GM19043 (cell line): ENCODE measurements at regions not wholly inside any gene's neighbourhood (a gene's known extent, or its start where the extent isn't known, plus 50 kb on each side); places are given as distances from the start of the nearest gene placed in this dataset.
"Not testable (repeated sequence)": the region's sequence is repeated elsewhere in the genome, so short reads cannot be mapped to it uniquely, and the experiment has no call there.

Source experiments
- ATAC-seq: cut with Tn5 transposase; IDR thresholded peaks from one replicate; pipeline ENCODE4 v1.9.1; 2021; ENCODE audit warnings: low read depth; ENCODE audit not compliant: unreplicated experiment

DNA sequence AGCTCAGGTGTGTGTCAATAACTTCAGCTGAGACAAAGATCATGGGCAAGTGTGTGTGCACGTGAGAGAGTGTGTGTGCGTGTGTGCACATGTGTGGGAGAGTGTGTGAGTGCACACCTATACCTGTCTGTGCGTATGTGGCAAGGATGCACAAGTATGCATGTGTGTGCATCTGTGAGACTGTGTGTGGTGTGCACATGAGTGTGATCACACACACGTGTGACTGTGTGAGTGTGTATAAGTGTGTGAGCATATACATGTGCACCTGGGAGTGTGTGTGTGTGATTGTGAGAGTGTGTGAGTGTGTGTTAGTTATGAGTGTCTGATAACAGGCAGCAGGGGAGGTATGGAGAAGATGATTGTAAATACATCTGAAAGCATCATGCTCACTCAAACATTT, 657.3 kb upstream of the PFKP start:
- no peak for ATAC-seq

GRCh38 chr10:2401459-2401858, 664.1 kb upstream of the ADARB2 start:
- ATAC-seq: no peak

DNA sequence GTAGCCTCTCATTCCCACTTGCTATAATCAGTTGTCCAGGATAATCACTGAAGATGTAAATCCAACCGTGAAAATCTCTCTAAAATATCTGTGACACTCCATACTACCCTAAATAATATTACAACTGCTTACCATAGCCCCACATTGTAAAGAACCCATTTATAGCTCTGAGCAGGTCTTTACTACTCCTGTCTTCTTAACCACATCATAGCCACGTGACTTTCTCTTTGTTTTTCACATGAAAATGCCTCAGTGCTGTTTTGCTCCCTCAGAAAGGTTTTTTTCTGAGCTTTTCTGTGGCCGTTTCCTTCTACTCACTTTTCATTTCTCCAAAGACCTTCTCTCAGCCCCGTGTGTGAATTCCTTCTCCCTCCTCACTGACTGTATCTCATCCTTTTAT, 662.2 kb upstream of the ADARB2 start:
- ATAC-seq: no peak

DNA sequence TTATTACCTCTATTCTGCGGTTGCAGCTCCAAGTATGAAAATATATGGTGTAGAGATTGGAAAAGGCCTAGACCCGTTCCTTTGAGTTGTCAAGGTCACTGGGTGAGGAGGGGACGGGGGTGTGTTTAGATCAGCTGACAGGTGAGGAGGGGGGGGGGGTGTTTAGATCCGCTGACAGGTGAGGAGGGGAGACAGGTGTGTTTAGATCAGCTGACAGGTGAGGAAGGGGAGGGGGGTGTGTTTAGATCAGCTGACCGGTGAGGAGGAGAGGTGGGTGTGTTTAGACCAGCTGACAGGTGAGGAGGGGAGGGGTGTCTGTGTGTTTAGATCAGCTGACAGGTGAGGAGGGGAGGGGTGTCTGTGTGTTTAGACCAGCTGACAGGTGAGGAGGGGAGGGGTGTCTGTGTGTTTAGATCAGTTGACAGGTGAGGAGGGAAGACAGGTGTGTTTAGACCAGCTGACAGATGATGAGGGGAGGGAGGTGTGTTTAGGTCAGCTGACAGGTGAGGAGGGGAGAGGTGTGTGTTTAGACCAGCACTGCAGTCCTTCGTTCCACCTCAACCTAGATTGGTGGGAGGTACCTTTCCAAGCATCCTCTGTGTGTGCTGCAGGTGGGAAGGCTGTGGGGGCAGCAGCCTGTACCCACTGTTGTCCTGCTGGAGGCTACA, 655.0 kb upstream of the ADARB2 start:
- ATAC-seq: no peak

DNA sequence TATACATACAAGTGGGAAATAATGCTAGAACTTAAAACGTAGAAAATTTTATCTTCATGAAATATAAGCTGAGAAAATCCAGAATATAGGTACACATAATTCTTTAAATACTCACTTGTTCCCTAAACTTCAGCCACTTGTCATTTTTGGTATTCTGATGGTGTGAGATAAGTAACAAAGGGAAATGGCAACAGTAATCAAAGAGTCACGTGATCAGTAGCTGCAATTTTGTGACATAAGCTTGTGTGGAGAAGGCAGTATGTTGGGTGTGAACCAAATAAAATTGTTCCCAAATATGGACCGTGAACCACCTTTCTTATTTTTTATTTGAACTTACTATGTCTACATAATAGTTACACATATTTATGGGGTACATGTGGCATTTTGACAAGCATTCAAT, 650.3 kb upstream of the ADARB2 start:
- ATAC-seq: no peak

DNA sequence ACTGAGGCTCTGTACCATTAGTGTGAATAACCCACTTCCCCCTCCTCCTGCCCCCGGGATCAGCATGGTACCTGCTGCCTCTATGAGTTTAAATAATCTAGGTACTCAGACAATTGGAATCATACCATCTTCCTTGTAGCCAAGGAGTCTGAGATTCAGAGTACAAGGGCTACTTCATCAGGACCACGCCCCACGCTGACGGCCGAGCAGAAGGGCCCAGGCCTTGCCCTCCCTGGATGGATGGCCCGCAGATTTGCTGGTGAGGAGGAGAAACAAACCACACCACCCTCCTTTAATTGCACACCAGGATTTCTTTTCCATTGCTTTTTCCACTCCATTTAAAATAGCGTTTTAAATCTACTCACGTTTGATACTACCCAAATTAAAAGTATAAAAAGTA, 649.9 kb upstream of the ADARB2 start:
- no peak for ATAC-seq

- no peak for ATAC-seq
Observed at GRCh38 chr10:2380218-2380617, 642.9 kb upstream of the ADARB2 start.

- ATAC-seq: no peak
Observed at GRCh38 chr10:2367083-2367482, 629.8 kb upstream of the ADARB2 start.

- ATAC-seq: no peak
Observed at GRCh38 chr10:2366264-2366931, 629.1 kb upstream of the ADARB2 start.

- ATAC-seq: no peak
Observed at GRCh38 chr10:2362331-2362730, 625.0 kb upstream of the ADARB2 start.

DNA sequence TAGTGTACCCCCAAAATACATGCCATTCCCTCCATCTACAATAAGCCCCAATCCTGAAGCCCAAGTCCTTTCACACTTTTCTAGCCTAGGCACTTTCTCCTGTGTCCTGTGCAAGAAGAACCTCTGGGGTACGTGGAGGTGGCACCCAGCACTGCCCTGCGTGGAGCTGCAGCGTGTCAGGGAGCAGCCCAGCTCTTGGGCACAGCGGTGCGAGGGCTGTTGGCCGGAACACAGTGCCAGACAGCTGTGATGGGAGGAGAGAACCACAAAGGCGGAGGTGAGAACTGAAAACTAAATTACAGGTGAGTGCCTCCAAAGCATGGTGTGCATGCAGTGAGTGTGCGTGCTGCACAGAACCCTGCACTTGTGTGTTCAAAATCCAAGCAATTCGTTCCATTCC, 621.3 kb upstream of the ADARB2 start:
- no peak for ATAC-seq

- no peak for ATAC-seq
Observed at GRCh38 chr10:2356670-2357069, 619.3 kb upstream of the ADARB2 start.

DNA sequence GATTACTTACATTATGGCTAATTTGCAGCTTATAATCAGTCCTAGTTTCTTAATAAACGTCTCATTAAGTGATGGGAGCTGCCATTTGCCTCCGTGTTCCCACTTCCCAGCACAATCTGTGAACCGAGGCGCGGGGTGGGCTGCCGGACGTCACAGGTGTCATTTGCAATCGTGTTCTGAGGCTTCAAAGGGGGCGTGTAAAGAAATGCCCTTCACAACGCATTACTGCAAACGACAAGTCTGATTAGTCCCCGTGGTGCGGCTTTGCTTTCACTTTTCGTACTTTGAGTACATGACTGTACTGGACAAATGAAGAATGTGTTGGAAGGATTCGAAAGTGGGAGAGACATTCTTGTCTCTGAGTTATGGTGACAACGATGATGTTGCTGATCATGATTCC, 614.2 kb upstream of the ADARB2 start:
- no peak for ATAC-seq

GRCh38 chr10:2342206-2342605, 604.9 kb upstream of the ADARB2 start:
- ATAC-seq: no peak

DNA sequence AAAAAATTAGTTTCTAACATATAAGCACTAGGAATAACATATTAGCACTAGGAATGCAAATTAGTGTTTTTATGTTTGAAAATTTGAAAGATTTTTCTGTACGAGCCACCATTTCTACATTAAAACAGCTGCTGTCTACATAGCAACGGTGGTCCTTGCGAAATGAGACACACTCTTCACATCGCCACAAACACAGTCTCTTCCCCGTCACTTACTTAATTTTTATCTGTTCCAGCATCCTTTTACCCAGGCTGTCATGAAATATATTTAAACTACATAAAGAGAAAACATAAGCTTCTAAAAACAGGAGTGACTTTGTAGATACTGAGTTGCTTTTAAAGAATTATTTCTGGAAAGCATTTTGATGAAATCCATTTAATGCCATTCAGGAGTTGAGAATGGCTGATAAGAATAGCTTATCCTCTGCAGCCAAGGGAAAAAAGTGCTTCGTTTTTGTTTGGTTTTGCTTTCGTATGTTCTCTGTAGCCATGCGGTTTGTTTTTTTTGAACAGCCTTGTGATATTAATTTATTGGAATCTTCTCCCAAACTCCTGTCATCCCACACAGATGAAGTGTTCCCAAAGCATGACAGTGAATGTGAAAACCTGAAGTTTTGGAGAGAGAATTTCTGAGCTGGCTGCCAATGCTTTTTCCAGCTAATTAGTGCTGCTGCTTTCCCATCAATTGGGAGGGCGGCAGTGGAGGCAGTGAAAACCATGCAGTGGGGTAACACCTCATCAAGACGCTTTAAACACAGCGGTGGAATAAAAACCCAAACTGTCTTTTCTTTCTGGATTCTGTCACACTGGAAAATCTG, 603.7 kb upstream of the ADARB2 start:
- no peak for ATAC-seq

DNA sequence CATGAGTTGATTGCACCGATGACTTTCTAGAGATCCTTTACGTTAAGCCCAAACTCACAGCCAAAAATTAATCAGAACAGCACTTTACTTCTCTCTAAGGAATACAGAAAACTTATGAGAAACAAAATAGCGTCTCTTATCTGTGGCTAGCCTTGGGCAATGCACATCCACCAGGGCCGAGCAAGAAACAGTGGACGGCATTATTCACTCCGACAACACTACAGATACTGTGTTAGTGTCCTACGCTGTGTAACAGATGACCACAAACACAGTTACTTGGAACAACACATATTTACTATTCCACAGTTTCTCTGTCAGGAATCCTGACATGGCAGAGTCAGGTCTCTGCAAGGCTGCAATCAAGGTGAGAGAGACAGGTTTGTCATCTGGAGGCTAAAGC, 598.3 kb upstream of the ADARB2 start:
- no peak for ATAC-seq

- ATAC-seq: no peak
Observed at GRCh38 chr10:2334575-2334974, 597.2 kb upstream of the ADARB2 start.

- ATAC-seq: no peak
Observed at GRCh38 chr10:2329082-2329481, 591.8 kb upstream of the ADARB2 start.

DNA sequence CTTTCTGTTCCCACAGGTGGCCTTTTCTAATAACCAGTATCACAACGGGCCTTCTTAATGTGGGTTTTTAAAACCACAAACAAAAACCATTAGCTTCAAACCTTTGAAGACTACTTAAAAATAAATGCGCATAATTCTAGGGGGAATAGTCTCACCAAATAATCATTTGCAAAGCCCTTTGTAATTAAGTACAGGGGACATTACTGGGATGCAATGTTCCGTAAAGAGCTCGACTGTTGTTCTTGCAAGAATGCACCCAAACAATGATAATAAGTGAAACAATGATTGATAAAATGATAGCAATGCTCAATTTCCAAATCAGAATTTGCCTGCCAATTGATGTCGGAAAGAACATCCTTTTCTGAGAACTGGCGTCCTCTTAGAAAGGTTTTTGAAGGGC, 589.1 kb upstream of the ADARB2 start:
- ATAC-seq: no peak

DNA sequence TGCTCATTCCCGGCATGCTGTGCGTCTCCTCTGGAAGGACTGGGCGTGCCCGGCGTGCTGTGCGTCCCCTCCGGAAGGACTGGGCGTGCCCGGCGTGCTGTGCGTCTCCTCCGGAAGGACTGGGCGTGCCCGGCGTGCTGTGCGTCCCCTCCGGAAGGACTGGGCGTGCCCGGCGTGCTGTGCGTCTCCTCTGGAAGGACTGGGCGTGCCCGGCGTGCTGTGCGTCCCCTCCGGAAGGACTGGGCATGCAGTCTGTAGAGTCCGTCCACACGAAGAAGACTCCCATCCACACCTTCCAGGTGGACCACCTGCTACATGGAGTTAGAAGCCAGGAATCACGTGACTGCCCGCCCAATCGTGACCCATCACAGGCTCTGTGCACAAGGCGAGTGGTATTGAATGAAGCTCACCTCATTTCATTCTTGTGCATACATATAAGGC, 577.7 kb upstream of the ADARB2 start:
- ATAC-seq: not testable (repeated sequence)

GRCh38 chr10:2306081-2306480, 568.8 kb upstream of the ADARB2 start:
- no peak for ATAC-seq

DNA sequence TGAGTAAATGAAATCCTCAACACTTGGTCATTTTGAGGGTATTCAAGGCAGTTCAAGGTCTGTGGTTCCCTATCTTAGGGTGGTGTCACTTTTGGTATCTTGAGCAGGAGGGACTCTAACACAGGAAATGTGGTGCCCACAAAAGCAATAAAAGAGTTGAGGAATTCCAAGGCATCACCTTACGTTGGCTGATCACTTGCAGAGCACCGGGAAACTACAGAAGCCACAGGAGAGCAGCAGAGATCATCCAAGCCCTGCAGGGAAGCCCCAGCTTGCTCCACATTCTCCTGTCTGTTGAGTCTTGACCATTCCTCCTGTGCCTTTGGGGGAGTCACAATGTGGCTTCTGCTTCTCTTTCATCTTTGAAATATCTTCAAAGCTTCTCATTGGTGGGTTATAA, 565.8 kb upstream of the ADARB2 start:
- ATAC-seq: no peak
